ENCODE measurements at regions not wholly inside any gene's neighbourhood (a gene's known extent, or its start where the extent isn't known, plus 50 kb on each side); places are given as distances from the start of the nearest gene placed in this dataset.

- Histone ChIP-seq H3K4me3 (ENCODE audit: low read length) (no peak overlapping the region), H3K27ac (ENCODE audit: low read length) (no peak overlapping the region), H3K36me3 (ENCODE audit: low read depth, low read length) (no peaks in the 10 kb centered on the region), H3F3A (ENCODE audit: low read length, unreplicated experiment) (no peaks in the 10 kb centered on the region), H3K9me2 (replicated peaks; ENCODE audit: low read length) (no peaks in the 10 kb centered on the region), H2AFZ (ENCODE audit: low read length) (no peak overlapping the region), H3K4me1 (ENCODE audit: insufficient read depth, low read length) (no peaks in the 10 kb centered on the region), H3K9ac (ENCODE audit: low read length) (no peak overlapping the region), H3K27me3 (ENCODE audit: low read length) (no peaks in the 10 kb centered on the region), H3K9me3 (ENCODE audit: low read length) (0 out of 2 replicates have a peak, but pooled peaks cover 5% of the 10 kb centered on the region), H4K20me1 (ENCODE audit: low read length) (no peaks in the 10 kb centered on the region), H3K79me2 (ENCODE audit: low read length) (no peaks in the 10 kb centered on the region), H3K4me2 (ENCODE audit: low read length) (no peak overlapping the region)
- POLR2A ChIA-PET (ENCODE audit: unreplicated experiment), result no interaction called here
- no peak for DNase-seq
- TF ChIP-seq EZH2phosphoT487 (IDR thresholded peaks at IDR 0.05; ENCODE audit: borderline replicate concordance, low read length), result no peak
- TF ChIP-seq CTCF (conservative IDR thresholded peaks at IDR 0.05; ENCODE audit: low read depth, low read length), result no peak
- TF ChIP-seq EZH2 (IDR thresholded peaks at IDR 0.05; ENCODE audit: low read length, unreplicated experiment), result no peak
- CTCF ChIA-PET, result no interaction called here
- intact Hi-C loops (cut with micrococcal nuclease), result no loop called here
- no peak for ATAC-seq
- no TSS peak for BruUV-seq (replicated peaks)
These were observed 406.6 kb upstream of the FAT3 start for GRCh38 chr11:91817996-91818395.

GRCh38 chr11:91813263-91813662, 411.4 kb upstream of the FAT3 start:
- H3K79me2 ChIP-seq (ENCODE audit: low read length), result no peaks in the 10 kb centered on the region
- H3K9me3 ChIP-seq (ENCODE audit: low read length), result 0 out of 2 replicates have a peak, but pooled peaks cover 5% of the 10 kb centered on the region
- H3K9ac ChIP-seq (ENCODE audit: low read length), result no peak overlapping the region
- no peaks in the 10 kb centered on the region for H3K36me3 ChIP-seq (ENCODE audit: low read depth, low read length)
- BruUV-seq (replicated peaks), result no TSS peak
- no peak overlapping the region for H2AFZ ChIP-seq (ENCODE audit: low read length)
- POLR2A ChIA-PET (ENCODE audit: unreplicated experiment), result no interaction called here
- no peak overlapping the region for H3K4me2 ChIP-seq (ENCODE audit: low read length)
- H4K20me1 ChIP-seq (ENCODE audit: low read length), result no peaks in the 10 kb centered on the region
- H3K27ac ChIP-seq (ENCODE audit: low read length), result no peak overlapping the region
- CTCF ChIA-PET, result no interaction called here
- no peak overlapping the region for H3K4me3 ChIP-seq (ENCODE audit: low read length)
- H3F3A ChIP-seq (ENCODE audit: low read length, unreplicated experiment), result no peaks in the 10 kb centered on the region
- TF ChIP-seq CTCF (conservative IDR thresholded peaks at IDR 0.05; ENCODE audit: low read depth, low read length) (no peak), EZH2 (IDR thresholded peaks at IDR 0.05; ENCODE audit: low read length, unreplicated experiment) (no peak), EZH2phosphoT487 (IDR thresholded peaks at IDR 0.05; ENCODE audit: borderline replicate concordance, low read length) (no peak)
- H3K4me1 ChIP-seq (ENCODE audit: insufficient read depth, low read length), result no peaks in the 10 kb centered on the region
- DNase-seq (no peak), ATAC-seq (no peak)
- no peaks in the 10 kb centered on the region for H3K9me2 ChIP-seq (replicated peaks; ENCODE audit: low read length)
- no peaks in the 10 kb centered on the region for H3K27me3 ChIP-seq (ENCODE audit: low read length)
- intact Hi-C loops (cut with micrococcal nuclease), result no loop called here

GRCh38 chr11:91810871-91811270, 413.7 kb upstream of the FAT3 start:
- H4K20me1 ChIP-seq (ENCODE audit: low read length), result no peaks in the 10 kb centered on the region
- H3K27ac ChIP-seq (ENCODE audit: low read length), result no peak overlapping the region
- H3K79me2 ChIP-seq (ENCODE audit: low read length), result no peaks in the 10 kb centered on the region
- no peak overlapping the region for H3K9ac ChIP-seq (ENCODE audit: low read length)
- ATAC-seq (no peak), DNase-seq (peak; percentile 25)
- H3F3A ChIP-seq (ENCODE audit: low read length, unreplicated experiment), result no peaks in the 10 kb centered on the region
- no peak overlapping the region for H3K4me2 ChIP-seq (ENCODE audit: low read length)
- no peaks in the 10 kb centered on the region for H3K36me3 ChIP-seq (ENCODE audit: low read depth, low read length)
- 0 out of 2 replicates have a peak, but pooled peaks cover 9% of the 10 kb centered on the region for H3K9me3 ChIP-seq (ENCODE audit: low read length)
- intact Hi-C loops (cut with micrococcal nuclease), result no loop called here
- H2AFZ ChIP-seq (ENCODE audit: low read length), result no peak overlapping the region
- no peaks in the 10 kb centered on the region for H3K27me3 ChIP-seq (ENCODE audit: low read length)
- ChIA-PET CTCF (no interaction called here), POLR2A (ENCODE audit: unreplicated experiment) (no interaction called here)
- no peak overlapping the region for H3K4me3 ChIP-seq (ENCODE audit: low read length)
- TF ChIP-seq EZH2phosphoT487 (IDR thresholded peaks at IDR 0.05; ENCODE audit: borderline replicate concordance, low read length) (no peak), EZH2 (IDR thresholded peaks at IDR 0.05; ENCODE audit: low read length, unreplicated experiment) (no peak), CTCF (conservative IDR thresholded peaks at IDR 0.05; ENCODE audit: low read depth, low read length) (no peak)
- no peaks in the 10 kb centered on the region for H3K9me2 ChIP-seq (replicated peaks; ENCODE audit: low read length)
- H3K4me1 ChIP-seq (ENCODE audit: insufficient read depth, low read length), result no peaks in the 10 kb centered on the region
- BruUV-seq (replicated peaks), result no TSS peak
